ENCODE measurements at regions not wholly inside any gene's neighbourhood (a gene's known extent, or its start where the extent isn't known, plus 50 kb on each side); places are given as distances from the start of the nearest gene placed in this dataset.

DNA sequence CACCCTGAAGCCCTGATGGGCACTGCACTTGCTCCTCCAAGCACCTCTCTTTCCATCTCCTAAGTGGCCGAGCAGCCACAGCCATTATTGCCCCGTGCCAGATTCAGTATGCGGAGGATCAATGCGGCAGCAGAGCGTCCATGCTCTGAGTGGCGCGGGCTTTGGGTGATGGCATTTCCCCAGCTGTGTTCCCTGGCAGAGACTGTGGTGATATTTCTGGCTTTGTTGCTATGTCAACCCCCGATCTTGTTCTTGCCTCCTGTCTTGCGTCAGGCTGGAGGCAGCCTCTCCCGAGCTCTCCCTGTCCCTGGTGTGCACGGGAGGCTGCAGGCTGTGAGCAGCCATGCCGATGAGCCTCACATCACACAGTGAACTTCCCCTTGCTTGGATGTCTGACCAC, 1018.6 kb downstream of the TBC1D22A start:
- no peak for DNase-seq (ENCODE audit: low read depth)

DNA sequence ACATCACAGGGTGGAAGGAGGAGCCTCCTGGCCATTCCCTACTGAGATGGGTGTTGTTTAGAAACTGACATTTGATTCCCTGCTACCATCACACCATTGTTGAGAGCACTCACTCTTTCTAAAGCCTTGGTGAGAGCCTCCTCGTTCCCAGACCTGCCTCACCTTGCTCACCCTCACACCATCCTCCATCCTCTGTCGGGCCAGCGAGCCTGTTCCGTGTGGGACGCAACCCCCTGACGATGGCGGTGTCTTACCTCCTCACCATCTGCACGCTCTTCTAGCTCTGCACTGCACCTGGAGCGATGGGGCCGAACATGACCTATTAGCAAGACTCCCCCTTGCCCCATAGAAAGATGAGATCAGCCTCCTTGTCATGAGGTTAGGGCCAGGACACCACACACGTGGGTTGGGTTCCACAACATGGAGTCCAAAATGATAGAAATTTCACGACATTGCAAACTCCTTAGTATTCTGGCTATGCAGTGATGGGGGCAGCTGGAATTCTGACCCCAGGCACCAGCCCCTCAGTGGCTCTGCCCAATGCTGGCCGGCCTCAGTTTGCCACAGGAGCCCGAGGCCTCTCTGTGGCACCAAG, 1017.9 kb downstream of the TBC1D22A start:
- no peak for DNase-seq (ENCODE audit: low read depth)

DNA sequence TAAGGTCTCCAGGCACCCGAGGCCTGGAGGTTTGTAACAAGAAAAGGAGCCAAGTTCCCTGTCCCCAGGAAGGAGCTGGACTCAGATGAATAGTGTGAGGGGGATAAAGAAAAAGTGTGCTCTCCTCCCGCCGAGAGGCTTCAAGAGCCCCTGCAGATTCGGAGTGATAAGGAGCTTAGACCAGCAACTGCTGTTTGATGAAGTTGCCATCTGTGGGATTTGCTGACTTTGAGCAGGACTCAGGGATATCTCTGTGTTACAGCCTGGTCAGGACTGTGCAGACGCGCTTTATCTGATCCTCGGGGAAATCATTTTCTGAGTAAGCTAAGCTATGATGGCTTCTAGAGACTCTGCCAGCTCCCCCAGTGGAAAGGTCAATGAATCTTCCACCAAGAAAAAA, 1017.0 kb downstream of the TBC1D22A start:
- no peak for DNase-seq (ENCODE audit: low read depth)

DNA sequence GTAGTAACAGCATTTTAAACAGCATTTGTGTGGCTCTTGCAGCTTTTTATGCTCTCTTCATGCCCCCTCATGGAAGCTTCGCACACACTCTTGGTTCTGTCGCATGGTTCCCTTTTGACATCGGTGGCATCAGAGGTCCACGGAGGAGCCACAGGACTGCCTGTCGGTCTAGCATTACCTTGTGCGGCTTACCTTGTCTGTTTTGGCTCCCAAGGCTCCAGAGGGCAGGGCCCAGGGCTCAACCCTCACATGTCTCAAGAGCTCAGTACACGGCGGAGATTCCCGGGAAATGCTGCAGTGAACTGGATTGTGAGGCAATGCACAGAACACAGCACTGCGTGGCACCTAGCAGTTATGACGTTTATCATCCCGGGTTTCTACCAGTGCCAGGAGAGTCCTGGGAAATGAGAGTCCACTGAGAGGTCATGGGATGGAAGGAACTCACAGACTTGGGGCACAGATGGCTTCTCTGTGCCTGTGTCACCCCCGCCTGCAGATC, 1015.8 kb downstream of the TBC1D22A start:
- no peak for DNase-seq (ENCODE audit: low read depth)

DNA sequence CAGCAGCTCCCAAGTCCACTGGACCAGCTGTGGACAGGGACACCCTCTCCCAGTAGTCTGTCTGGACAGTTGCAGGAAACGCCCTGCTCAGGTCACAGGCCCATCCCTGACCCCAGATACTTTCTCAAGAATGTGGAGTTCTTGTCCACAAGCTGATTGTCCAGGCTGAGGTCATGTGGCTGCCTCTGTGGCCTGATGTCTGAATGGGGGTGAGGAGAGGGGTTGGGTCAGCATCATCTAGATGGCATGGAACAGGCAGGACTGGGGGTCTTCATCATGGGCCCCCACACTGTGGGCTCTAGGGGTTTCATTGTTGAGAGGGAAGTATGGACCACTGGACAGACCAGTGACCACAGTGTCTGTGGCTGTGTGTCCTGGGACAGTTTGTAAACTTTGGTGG, 1015.0 kb downstream of the TBC1D22A start:
- no peak for DNase-seq (ENCODE audit: low read depth)

DNA sequence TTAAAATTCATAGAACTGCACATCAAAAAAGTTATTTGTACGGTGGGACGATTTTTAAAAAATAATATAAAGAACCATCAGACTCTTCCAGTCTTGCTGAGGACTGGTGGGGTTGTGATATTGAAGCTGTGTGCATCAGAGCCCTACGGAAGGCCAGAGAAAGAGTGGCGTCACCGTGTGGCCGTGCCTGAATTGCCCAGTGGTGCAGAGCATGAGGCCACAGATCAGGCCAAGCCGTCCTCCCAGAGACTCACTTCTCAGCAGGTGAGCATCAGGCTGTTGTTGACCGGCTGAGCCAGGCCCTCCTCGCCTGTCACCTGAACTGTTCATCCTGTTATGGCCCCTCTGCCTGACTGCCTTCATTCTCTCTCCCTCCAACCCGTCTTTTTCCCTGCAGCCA, 1013.9 kb downstream of the TBC1D22A start:
- DNase-seq (ENCODE audit: low read depth) = no peak

DNA sequence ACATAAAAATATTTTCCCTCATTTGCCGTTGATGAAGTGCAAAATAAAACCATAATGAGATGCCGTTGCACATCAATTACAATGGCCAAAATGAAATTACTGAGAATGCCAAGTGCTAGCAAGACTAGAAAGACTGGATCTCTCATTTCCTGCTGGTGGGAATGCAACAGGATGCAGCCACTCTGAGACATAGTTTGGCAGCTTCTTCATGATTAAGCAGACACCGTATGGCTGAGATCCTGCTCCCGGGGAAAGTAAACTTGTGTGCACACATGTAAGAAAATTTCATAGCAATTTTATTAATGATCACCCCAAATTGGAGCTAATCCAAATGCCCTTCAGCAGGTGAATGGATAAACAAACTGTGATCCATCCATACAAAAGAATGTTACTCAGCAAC, 1013.2 kb downstream of the TBC1D22A start:
- DNase-seq (ENCODE audit: low read depth) = no peak

DNA sequence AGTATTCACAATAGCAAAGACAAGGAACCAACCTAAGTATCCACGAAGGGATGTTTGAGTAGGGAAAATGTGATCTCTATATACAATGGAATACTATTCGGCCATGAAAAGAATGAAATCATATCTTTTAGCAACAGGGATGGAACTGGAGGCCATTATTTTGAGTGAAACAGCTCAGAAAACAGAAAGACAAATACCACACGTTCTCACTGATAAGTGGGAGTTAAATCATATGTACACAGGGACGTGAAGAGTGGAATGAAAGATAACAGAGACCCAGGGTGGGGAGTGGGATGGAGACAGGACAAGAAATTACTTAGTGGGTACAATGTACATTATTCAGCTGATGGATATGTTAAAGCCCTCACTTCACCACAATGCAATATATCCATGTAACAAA, 1012.7 kb downstream of the TBC1D22A start:
- no peak for DNase-seq (ENCODE audit: low read depth)

DNA sequence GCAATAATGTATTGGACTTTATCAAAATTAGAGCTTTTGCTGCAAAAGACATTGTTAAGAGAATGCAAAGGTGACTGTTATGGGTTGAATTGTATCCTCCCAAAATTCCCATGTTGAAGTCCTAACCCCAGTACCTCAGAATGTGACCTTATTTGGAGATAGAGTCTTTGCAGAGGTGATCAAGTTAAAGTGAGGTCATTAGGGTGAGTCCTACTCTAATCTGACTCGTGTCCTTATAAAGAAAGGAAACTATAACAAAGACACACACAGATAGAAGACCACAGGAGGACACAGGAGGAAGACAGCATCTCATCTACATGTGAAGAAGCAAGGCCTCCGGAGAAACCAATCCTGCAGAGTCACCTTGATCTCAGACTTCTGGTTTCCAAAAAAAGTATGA, 1011.2 kb downstream of the TBC1D22A start:
- no peak for DNase-seq (ENCODE audit: low read depth)

DNA sequence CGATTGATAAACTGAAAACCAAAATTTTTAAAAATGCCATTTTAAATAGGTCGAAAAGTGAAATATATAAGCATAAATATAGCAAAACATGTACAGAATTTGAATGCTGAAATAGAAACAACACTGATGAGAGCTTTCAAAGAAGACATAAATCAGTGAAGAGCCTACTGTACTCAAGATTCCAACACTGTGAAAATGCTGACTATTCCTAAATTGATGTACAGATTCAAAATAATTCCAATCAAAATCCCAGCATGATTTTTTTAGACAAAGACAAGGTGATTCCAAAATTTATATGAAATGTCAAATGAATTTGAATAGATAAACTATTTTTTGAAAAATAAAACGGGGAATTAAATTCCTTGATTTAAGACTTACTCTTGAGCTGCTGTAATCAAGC, 1010.4 kb downstream of the TBC1D22A start:
- DNase-seq (ENCODE audit: low read depth) = no peak

DNA sequence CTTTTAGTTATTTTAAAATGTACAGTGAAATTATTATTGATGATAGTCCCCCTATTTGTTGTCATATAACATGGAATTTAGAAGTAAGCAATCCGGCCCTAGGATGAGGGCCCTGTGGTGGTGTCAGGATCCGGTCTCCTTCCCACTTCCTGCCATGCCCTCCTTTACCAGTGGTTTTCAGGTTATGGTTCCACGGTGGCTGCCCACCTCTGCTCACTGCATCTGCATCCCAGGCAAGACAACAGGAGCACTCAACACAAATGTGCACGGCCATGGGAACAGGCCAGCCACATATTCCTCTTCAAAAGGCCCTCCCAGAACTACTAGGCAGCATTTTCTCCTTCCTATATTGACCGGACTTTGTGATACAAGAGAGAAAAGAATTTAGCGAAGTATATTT, 1007.2 kb downstream of the TBC1D22A start:
- no peak for DNase-seq (ENCODE audit: low read depth)

DNA sequence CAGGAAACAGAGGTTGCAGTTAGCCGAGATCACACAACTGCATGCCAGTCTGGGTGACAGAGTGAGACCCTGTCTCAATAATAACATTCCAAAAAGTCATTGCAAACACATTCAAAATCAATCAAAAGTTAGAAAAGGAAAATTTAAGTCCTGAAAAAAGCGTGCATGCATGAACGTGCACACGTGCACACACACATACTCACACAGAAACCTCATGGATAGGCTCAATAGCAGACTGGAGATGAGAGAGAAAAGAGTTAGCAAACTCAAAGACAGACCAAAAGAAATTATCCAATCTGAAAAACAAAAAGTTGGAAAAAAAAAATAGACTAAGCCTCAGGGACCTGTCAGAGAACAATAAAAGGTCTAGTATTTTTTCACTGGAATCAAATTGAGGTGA, 1005.6 kb downstream of the TBC1D22A start:
- DNase-seq (ENCODE audit: low read depth) = no peak

DNA sequence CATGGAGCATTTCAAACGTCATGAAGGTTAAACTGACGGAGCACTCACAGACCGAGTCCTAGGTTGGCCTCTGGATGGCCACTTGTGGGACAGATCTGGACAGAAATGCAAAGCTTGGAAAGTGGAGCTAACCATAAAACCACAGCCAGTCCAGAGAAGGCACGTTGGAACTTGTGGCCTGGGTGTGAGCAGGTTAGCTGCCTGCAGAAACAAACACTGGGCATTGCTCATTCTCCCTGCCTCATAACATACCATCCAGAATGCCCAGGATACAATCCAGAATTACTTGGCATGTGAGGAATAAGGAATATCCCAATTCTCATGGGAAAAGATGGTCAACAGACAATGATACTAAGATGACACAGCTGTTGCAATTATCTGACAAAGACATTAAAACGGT, 1005.0 kb downstream of the TBC1D22A start:
- no peak for DNase-seq (ENCODE audit: low read depth)

DNA sequence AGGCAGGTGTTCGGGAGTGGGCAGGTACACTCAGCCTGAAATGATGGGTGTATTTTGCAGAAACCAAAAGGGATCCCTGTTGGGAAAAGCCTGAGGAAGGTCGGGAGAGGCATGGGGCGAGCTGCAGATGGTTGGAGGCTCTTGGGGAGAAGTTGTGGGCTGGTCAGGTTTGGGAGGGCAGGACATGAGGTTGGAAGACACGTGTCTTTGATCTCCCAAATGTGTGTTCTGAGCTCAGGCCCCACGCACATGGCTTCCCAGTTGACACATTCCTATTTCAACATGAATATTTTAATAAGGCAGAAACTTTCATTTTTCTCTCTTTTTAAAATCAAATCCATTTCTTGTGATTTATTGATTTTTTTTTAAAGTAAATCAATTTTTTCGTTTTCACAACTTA, 1003.3 kb downstream of the TBC1D22A start:
- no peak for DNase-seq (ENCODE audit: low read depth)

DNA sequence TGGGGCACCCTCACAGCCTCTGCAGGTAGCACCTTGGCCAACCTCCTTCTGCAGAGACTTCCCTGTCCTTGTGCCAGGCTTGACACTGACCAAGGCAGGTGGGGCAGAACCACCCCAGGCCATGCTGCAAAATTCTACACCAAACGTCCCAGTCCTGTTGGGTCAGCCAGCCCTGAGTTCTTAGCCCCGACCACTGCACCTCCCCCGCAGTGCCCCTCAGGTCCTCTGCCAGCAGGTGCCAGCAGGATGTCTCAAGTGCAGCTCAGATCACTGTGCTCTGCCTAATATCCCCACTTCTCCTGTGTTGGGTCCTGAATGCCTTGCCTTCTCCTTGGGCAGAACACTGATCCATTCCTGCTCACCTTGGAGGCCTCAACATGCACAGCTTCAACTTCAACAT, 999.7 kb downstream of the TBC1D22A start:
- DNase-seq (ENCODE audit: low read depth) = no peak

DNA sequence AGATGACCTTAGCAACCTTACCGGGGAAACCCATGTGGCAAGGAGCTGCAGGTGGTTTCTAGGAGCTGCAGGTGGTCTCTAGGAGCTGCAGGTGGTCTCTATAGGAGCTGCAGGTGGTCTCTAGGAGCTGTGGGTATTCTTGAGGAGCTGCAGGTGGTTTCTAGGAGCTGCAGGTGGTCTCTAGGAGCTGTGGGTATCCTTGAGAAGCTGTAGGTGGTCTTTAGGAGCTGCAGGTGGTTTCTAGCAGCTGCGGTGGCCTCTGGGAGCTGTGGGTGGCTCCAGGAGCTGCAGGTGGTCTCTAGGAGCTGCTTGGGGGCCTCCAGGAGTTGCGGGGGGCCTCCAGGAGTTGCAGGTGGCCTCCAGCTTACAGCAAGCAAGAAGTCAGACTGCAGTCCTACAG, 997.5 kb downstream of the TBC1D22A start:
- no peak for DNase-seq (ENCODE audit: low read depth)

DNA sequence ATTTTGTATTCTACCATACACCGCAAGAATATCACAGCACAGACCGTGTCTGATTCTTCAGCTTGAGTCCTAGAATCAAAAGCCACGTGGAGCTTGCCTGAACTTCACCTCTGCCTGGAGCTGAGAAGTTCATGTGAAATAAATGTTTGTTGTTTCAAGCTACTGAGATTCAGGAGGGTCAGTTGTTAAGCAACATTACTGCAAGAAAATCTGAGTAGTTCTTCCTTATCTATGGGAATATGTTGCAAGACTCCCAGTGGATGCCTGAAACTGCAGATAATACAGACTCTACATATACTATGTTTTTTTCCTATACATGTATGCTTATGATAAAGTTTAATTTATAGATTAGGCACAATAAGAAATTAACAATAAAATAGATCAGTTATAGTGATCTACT, 995.3 kb downstream of the TBC1D22A start:
- DNase-seq (ENCODE audit: low read depth) = no peak

DNA sequence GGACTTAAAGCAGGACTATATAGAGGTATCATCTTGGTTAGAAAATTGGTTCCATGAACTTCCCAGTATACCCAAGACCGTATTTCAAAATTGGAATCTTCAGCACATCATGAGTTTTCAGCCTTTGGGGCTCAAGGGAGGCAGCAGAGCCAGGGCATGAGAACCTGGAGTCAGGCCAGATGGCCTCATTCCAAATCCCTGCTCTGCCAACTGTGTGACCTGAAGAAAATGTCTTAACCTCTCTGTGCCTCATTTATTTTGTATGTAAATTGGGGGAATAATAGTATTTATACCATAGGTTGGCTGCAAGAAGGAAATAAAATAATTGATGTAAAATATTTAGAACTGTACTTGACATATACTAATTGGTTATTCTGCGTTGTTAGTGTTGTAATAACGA, 987.6 kb downstream of the TBC1D22A start:
- no peak for DNase-seq (ENCODE audit: low read depth)

DNA sequence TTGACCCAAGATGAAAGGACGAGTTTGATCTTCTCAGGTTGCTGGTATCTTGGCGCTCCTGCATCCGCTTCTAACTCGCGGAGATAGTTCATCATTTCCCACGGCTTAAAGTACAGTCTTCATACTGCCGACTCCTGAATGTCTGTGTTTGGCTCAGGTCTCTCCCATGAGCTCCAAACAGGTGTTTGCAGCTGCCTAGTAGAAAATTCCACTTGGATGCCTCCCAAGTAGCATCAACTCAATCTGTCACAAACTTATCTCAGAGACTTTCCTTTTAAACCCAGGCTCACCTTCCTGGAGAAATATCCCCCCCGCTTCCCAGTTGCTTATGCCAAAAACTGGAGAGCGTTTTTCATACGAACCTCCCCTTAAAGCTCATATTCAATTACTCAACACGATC, 986.5 kb downstream of the TBC1D22A start:
- no peak for DNase-seq (ENCODE audit: low read depth)

DNA sequence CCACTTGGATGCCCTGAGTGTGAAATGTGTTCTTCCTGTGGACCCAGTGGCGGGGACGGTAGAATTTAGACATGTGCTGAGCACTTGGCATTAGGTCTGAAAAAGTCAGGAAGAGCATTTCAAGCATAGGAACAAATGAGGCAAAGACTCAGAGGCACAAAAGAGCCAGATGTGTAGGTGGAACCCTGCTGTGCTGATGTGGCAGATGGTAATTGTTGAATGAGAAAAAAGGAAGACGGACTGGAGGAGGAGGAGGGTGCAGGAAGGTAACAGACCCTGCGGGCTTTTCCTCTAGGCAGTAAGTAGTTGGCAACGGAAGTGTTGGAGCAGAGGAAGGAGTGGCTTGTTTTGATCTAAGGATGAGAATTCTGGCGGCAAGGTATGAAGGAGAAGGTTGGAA, 985.8 kb downstream of the TBC1D22A start:
- DNase-seq (ENCODE audit: low read depth) = no peak

DNA sequence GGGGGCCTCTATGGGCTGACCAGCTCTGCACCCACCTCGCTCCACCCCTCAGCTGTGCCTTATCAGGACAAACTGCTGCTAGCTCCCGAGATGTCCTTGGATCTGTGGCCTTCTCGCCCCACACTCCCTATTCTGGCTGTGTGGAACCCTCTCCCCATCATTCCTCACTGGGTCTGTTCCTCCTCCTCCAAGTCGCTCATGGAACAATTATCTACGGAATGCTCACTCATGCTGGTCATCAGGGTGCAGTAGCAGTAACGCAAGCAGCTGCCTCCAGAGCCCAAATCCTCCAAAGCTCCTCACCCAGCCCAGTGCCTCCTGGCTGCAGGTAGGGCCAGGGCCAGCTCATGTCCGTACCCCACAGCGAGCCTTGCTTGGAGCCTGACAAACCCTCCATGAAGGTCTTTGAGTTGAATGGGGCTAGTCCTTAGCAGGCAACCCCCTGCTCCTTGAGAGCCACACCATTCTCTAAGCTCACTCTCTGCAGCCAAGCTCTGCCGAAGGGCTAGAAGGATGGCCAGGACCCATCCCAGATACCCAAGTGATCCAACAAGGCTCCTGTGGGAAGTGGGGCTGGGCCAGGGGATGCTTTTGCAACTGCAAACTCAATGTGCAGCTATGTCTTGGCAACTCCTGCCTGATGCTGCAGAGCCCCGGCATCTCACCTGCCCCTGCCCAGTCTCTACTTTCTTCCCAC, 977.8 kb downstream of the TBC1D22A start:
- DNase-seq (ENCODE audit: low read depth) = no peak

DNA sequence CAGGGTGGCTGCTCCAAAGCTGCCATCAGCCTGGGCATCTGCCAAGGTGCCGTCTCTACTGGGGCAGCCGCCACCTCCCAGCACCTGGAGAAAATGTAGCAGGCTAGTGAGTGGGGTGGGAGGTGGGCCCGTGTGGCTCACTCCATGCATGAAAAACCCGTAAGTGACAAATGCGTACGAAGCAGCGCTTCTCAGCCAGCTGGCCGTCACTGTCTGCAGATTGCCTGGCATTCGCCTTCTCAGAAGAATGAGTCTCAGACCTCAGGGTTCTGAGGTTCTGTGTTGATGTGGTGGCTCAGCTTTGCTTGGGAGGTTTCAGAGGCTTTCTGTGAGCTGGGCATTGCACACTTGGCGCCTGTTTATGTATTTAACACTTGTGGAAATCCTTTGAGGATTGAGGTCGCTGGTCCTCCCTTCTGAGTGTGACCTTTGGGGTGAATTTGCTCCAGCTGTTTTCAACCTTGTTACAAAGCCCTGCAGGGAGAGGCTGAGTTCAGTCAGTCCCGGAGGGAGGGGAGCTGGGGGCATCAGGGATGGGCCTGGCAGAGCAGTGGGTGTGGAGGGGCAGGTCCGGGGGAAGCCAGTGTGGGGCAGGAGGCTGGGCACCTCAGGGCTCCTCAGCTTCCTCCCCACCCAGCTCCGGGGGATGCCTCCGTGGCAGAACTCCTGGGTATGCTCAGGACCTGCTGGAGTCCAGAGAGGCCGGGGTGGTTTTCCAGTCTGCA, 977.0 kb downstream of the TBC1D22A start:
- no peak for DNase-seq (ENCODE audit: low read depth)

DNA sequence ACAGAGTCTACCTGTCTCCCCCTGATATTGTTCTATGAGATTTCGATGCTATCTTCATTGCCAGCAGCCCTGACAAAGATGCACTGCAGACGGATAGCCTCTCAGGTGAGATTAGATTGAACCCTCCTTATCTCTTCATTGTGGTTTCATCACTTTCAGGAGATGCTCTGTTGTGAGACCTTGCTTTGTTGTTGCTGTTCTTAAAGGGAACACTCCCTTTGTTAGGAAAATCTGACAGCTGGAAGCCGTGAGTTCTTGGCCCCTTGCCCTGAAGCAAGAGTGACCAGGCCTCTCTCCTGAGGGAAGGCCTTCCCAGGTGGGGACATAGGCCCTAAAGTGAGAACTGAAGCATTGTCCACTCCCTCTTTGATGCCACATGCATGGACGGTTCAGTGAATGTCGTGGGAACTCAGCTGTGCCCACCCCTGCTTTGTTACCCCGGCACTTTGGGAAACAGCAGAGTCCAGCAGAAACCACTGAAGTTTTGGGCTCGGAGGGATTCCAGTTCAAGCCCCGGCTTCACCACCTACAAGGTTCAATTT, 976.1 kb downstream of the TBC1D22A start:
- no peak for DNase-seq (ENCODE audit: low read depth)
